Stomach (tissue), 4 donors: ENCODE measurements at regions not wholly inside any gene's neighbourhood (a gene's known extent, or its start where the extent isn't known, plus 50 kb on each side); places are given as distances from the start of the nearest gene placed in this dataset.

Source experiments
- CTCF ChIP-seq, 7 experiments: fragments of 450-650 bp in 4 of 7; fragments of 200-600 bp in 3 of 7; sonication (generic) in 3 of 7; IDR thresholded peaks; one replicate each; pipeline ENCODE4 v1.5.1; 2016 to 2019; ENCODE audit warnings: antibody characterized with exemption in 7 of 7, control low read depth in 2 of 7, mild to moderate bottlenecking in 1 of 7
- POLR2A ChIP-seq, 4 donors: fragments of 450-650 bp; IDR thresholded peaks; one replicate each; pipeline ENCODE4 v1.6.1; 2016; ENCODE audit warnings: antibody characterized with exemption in 4 of 4, control low read depth in 2 of 4, mild to moderate bottlenecking in 1 of 4, moderate library complexity in 1 of 4
- POLR2AphosphoS5 ChIP-seq, 3 donors: sonication (generic); formaldehyde crosslinking; IDR thresholded peaks; one replicate each; pipeline ENCODE4 v1.6.1; 2016; ENCODE audit warnings: antibody characterized with exemption in 3 of 3

- TF ChIP-seq POLR2A (IDR thresholded peaks at IDR 0.05), result no peak
- TF ChIP-seq CTCF (IDR thresholded peaks at IDR 0.05), result no peak
- TF ChIP-seq POLR2AphosphoS5 (IDR thresholded peaks at IDR 0.05), result no peak
These were observed 372.7 kb upstream of the PSMD7 start for GRCh38 chr16:73923951-73924350.
